Naive thymus-derived CD8-positive, alpha-beta T cell (primary cell): ENCODE measurements at regions not wholly inside any gene's neighbourhood (a gene's known extent, or its start where the extent isn't known, plus 50 kb on each side); places are given as distances from the start of the nearest gene placed in this dataset.
"Not testable (repeated sequence)": the region's sequence is repeated elsewhere in the genome, so short reads cannot be mapped to it uniquely, and the experiment has no call there.

Experiments used
- ATAC-seq, 2 donors: fragments of 150-1000 bp; cut with Tn5 transposase in 1 of 2; sonication (Bioruptor Pico), chemical (Tn5 transposase) in 1 of 2; 1 replicate in 1 of 2; 2 replicates in 1 of 2; pipeline ENCODE4 v1.10.0; 2021; ENCODE audit warnings: mild to moderate bottlenecking in 2 of 2, moderate library complexity in 2 of 2
- POLR2A ChIA-PET: fragments of 350-600 bp; sonication (Branson Sonifier 250); formaldehyde crosslinking; loops from one replicate; lab custom pipeline; 2021; ENCODE audit warnings: antibody characterized with exemption; lab: Charles Lee
- DNase-seq, 10 donors: peaks; one replicate each; pipeline versions ENCODE4 v3.0.0 to v3.0.0-alpha.2; 2020 to 2022
- H3K27ac Mint-ChIP-seq, 10 donors: one replicate each; pipeline ENCODE4 v1.8.0; 2020 to 2022; ENCODE audit warnings: mild to moderate bottlenecking in 10 of 10, mixed read lengths in 10 of 10, moderate library complexity in 4 of 10, inconsistent platforms in 1 of 10
- H3K27me3 Mint-ChIP-seq, 5 donors: one replicate each; pipeline ENCODE4 v1.8.0; 2021 to 2022; ENCODE audit warnings: mixed read lengths in 5 of 5
- H3K36me3 Mint-ChIP-seq, 3 donors: one replicate each; pipeline ENCODE4 v1.8.0; 2020 to 2022; ENCODE audit warnings: mixed read lengths in 3 of 3, mild to moderate bottlenecking in 2 of 3, inconsistent platforms in 1 of 3
- H3K4me1 Mint-ChIP-seq, 4 donors: one replicate each; pipeline ENCODE4 v1.8.0; 2021 to 2022; ENCODE audit warnings: mixed read lengths in 4 of 4
- H3K4me3 Mint-ChIP-seq, 10 donors: one replicate each; pipeline ENCODE4 v1.8.0; 2020 to 2022; ENCODE audit warnings: mild to moderate bottlenecking in 10 of 10, mixed read lengths in 10 of 10, moderate library complexity in 6 of 10, inconsistent platforms in 1 of 10
- H3K9me3 Mint-ChIP-seq, 9 donors: one replicate each; pipeline ENCODE4 v1.8.0; 2020 to 2022; ENCODE audit warnings: mixed read lengths in 9 of 9, mild to moderate bottlenecking in 3 of 9, inconsistent platforms in 1 of 9, moderate library complexity in 1 of 9

- H3K4me3 Mint-ChIP-seq = no peak overlapping the region
- ATAC-seq (no peak), DNase-seq (no peak)
- no peak overlapping the region for H3K27ac Mint-ChIP-seq
- no peaks in the 10 kb centered on the region for H3K4me1 Mint-ChIP-seq
- POLR2A ChIA-PET = no interaction called here
- H3K36me3 Mint-ChIP-seq = no peaks in the 10 kb centered on the region
- peaks cover 0 to 20% (median 4%) of the 10 kb centered on the region in 9 donors for H3K9me3 Mint-ChIP-seq
- peaks cover 0 to 9% (median 0%) of the 10 kb centered on the region in 5 donors for H3K27me3 Mint-ChIP-seq
These were observed 112.5 kb upstream of the DPP6 start for GRCh38 chr7:153939654-153940053.

GRCh38 chr7:153941061-153941460, 111.1 kb upstream of the DPP6 start:
- ATAC-seq = no peak
- H3K27me3 Mint-ChIP-seq = peaks cover 0 to 9% (median 2%) of the 10 kb centered on the region in 5 donors
- POLR2A ChIA-PET = no interaction called here
- H3K36me3 Mint-ChIP-seq = no peaks in the 10 kb centered on the region
- no peak for DNase-seq
- no peaks in the 10 kb centered on the region for H3K4me1 Mint-ChIP-seq
- no peak overlapping the region for H3K27ac Mint-ChIP-seq
- H3K4me3 Mint-ChIP-seq = no peak overlapping the region
- peaks cover 0 to 25% (median 4%) of the 10 kb centered on the region in 9 donors for H3K9me3 Mint-ChIP-seq

DNA sequence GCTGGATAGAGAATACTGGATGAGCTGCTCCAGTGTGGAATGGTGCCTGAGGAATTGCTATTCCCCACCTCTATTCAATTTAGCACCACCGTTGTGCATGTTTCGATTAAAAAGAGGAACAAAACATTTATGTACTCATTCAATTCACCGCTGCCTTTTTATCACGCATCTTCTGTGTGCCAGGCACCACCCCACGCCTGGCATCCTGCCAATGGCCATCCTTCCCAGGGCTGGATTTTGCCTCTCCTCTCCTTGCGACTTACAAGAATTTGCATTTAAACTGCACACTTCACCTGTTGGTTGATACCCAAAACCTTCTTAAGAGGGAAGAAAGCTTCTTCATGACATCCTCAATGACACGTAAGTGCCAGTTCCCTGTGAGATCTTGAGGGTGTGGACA, 110.2 kb upstream of the DPP6 start:
- no peaks in the 10 kb centered on the region for H3K4me1 Mint-ChIP-seq
- DNase-seq (no peak), ATAC-seq (no peak)
- POLR2A ChIA-PET = no interaction called here
- peaks cover 0 to 25% (median 5%) of the 10 kb centered on the region in 9 donors for H3K9me3 Mint-ChIP-seq
- H3K27ac Mint-ChIP-seq = peak overlapping the region in 1 of 10 donors; percentile 16
- H3K27me3 Mint-ChIP-seq = peaks cover 0 to 9% (median 2%) of the 10 kb centered on the region in 5 donors
- no peaks in the 10 kb centered on the region for H3K36me3 Mint-ChIP-seq
- no peak overlapping the region for H3K4me3 Mint-ChIP-seq

DNA sequence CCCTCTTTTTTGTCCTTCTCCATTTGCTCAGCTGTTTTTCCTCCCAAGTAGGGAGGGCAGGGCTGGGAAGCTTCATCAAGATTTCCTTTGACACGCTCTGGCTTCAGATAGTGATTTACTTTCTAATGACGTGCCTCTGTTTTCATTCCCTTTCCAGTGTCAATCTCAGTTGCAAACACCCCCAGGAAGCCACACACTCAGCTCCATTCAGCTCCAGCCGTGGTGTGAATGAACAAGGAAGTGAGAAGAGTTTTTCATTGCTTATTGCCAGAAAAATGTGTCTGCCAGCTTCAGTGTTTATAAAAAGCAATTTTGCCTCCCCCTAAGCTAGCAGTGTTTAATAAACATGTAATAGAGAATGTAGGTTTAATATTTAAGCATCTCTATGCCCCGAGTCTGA, 108.7 kb upstream of the DPP6 start:
- no peaks in the 10 kb centered on the region for H3K36me3 Mint-ChIP-seq
- peaks cover 0 to 25% (median 5%) of the 10 kb centered on the region in 9 donors for H3K9me3 Mint-ChIP-seq
- DNase-seq (no peak), ATAC-seq (no peak)
- POLR2A ChIA-PET = no interaction called here
- no peak overlapping the region for H3K4me3 Mint-ChIP-seq
- no peak overlapping the region for H3K27ac Mint-ChIP-seq
- peaks cover 0 to 9% (median 2%) of the 10 kb centered on the region in 5 donors for H3K27me3 Mint-ChIP-seq
- no peaks in the 10 kb centered on the region for H3K4me1 Mint-ChIP-seq

- no peaks in the 10 kb centered on the region for H3K36me3 Mint-ChIP-seq
- H3K27ac Mint-ChIP-seq = peak overlapping the region in 1 of 10 donors; percentile 11
- peaks cover 0 to 9% (median 2%) of the 10 kb centered on the region in 5 donors for H3K27me3 Mint-ChIP-seq
- H3K4me1 Mint-ChIP-seq = no peaks in the 10 kb centered on the region
- H3K4me3 Mint-ChIP-seq = no peak overlapping the region
- POLR2A ChIA-PET = no interaction called here
- DNase-seq (no peak), ATAC-seq (no peak)
- H3K9me3 Mint-ChIP-seq = peaks cover 0 to 21% (median 3%) of the 10 kb centered on the region in 9 donors
These were observed 108.3 kb upstream of the DPP6 start for GRCh38 chr7:153943861-153944260.

- Mint-ChIP-seq H3K9me3 (peaks cover 0 to 23% (median 4%) of the 10 kb centered on the region in 9 donors), H3K4me1 (no peaks in the 10 kb centered on the region), H3K4me3 (no peak overlapping the region), H3K27me3 (peaks cover 0 to 9% (median 2%) of the 10 kb centered on the region in 5 donors), H3K27ac (no peak overlapping the region), H3K36me3 (no peaks in the 10 kb centered on the region)
- ATAC-seq = no peak
- POLR2A ChIA-PET = no interaction called here
- DNase-seq = no peak
These were observed 104.1 kb upstream of the DPP6 start for GRCh38 chr7:153948060-153948459.

DNA sequence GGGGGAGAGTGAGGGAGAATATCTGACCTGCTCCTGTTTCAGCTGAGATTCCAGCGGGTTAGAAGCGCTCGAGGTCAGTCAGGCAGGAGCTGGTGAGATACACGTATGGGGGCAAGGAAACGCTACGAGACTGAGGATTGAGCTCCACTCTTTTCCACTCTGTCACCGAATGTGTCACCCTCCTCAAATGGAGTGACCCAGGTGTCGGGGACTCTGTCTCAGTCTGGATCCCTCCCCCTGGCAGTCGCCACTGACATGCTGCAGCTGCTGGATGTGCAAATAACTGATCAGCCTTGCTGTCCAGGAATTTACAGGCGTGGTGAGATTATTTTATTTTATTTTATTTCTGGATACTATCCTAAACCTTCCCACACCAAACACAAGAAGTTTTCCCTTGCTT, 100.9 kb upstream of the DPP6 start:
- DNase-seq = no peak
- Mint-ChIP-seq H3K9me3 (peaks cover 0 to 15% (median 2%) of the 10 kb centered on the region in 9 donors), H3K36me3 (no peaks in the 10 kb centered on the region), H3K27ac (no peak overlapping the region), H3K27me3 (peaks cover 0 to 3% (median 0%) of the 10 kb centered on the region in 5 donors), H3K4me3 (no peak overlapping the region), H3K4me1 (no peaks in the 10 kb centered on the region)
- POLR2A ChIA-PET = no interaction called here
- ATAC-seq = no peak

GRCh38 chr7:153954477-153954876, 97.7 kb upstream of the DPP6 start:
- no peak overlapping the region for H3K4me3 Mint-ChIP-seq
- DNase-seq (no peak), ATAC-seq (no peak)
- POLR2A ChIA-PET = no interaction called here
- H3K9me3 Mint-ChIP-seq = peaks cover 0 to 18% (median 2%) of the 10 kb centered on the region in 9 donors
- no peaks in the 10 kb centered on the region for H3K4me1 Mint-ChIP-seq
- H3K27me3 Mint-ChIP-seq = peaks cover 0 to 3% (median 0%) of the 10 kb centered on the region in 5 donors
- no peak overlapping the region for H3K27ac Mint-ChIP-seq
- H3K36me3 Mint-ChIP-seq = no peaks in the 10 kb centered on the region

DNA sequence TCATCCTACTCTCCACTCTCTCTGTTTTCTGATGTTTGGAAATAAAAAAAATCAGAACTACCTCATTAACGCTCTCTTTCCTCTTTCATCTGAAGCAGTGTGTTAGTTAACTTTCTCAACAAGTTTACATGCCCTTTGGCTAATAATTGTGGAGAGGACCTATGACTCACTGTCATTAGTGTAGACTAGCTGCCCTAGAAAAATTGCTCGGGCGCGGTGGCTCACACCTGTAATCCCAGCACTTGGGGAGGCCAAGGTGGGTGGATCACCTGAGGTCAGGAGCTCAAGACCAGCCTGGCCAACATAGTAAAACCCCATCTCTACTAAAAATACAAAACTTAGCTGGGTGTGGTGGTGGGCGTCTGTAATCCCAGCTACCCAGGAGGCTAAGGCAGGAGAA, 94.5 kb upstream of the DPP6 start:
- H3K27ac Mint-ChIP-seq, H3K4me1 Mint-ChIP-seq, H3K4me3 Mint-ChIP-seq, H3K27me3 Mint-ChIP-seq, POLR2A ChIA-PET, ATAC-seq, DNase-seq, H3K9me3 Mint-ChIP-seq, H3K36me3 Mint-ChIP-seq: not testable (repeated sequence)

- DNase-seq, ATAC-seq, POLR2A ChIA-PET, H3K27me3 Mint-ChIP-seq, H3K4me3 Mint-ChIP-seq, H3K27ac Mint-ChIP-seq, H3K9me3 Mint-ChIP-seq, H3K36me3 Mint-ChIP-seq, H3K4me1 Mint-ChIP-seq: not testable (repeated sequence)
These were observed 93.8 kb upstream of the DPP6 start for GRCh38 chr7:153958381-153958780.

GRCh38 chr7:153958789-153959188, 93.4 kb upstream of the DPP6 start:
- ATAC-seq, H3K27me3 Mint-ChIP-seq, H3K4me3 Mint-ChIP-seq, POLR2A ChIA-PET, H3K27ac Mint-ChIP-seq, H3K4me1 Mint-ChIP-seq, H3K9me3 Mint-ChIP-seq, H3K36me3 Mint-ChIP-seq, DNase-seq: not testable (repeated sequence)

GRCh38 chr7:153964481-153965112, 87.6 kb upstream of the DPP6 start:
- H3K36me3 Mint-ChIP-seq, H3K4me1 Mint-ChIP-seq, H3K9me3 Mint-ChIP-seq, POLR2A ChIA-PET, H3K4me3 Mint-ChIP-seq, H3K27ac Mint-ChIP-seq, ATAC-seq, DNase-seq, H3K27me3 Mint-ChIP-seq: not testable (repeated sequence)

GRCh38 chr7:153969016-153969415, 83.2 kb upstream of the DPP6 start:
- H3K36me3 Mint-ChIP-seq, H3K27ac Mint-ChIP-seq: not testable (repeated sequence)

GRCh38 chr7:153974603-153975002, 77.6 kb upstream of the DPP6 start:
- ATAC-seq, POLR2A ChIA-PET, H3K4me3 Mint-ChIP-seq: not testable (repeated sequence)

More at GRCh38 chr7:153969016-153969415, 83.2 kb upstream of the DPP6 start:
- H3K4me3 Mint-ChIP-seq, POLR2A ChIA-PET, DNase-seq, H3K9me3 Mint-ChIP-seq, ATAC-seq, H3K4me1 Mint-ChIP-seq, H3K27me3 Mint-ChIP-seq: not testable (repeated sequence)

More at GRCh38 chr7:153974603-153975002, 77.6 kb upstream of the DPP6 start:
- not testable (repeated sequence) for H3K36me3 Mint-ChIP-seq, H3K27ac Mint-ChIP-seq, H3K27me3 Mint-ChIP-seq, H3K9me3 Mint-ChIP-seq, H3K4me1 Mint-ChIP-seq, DNase-seq
